Gastroesophageal sphincter (tissue), 3 donors: ENCODE measurements at regions not wholly inside any gene's neighbourhood (a gene's known extent, or its start where the extent isn't known, plus 50 kb on each side); places are given as distances from the start of the nearest gene placed in this dataset.

Source experiments
- POLR2A ChIP-seq, 2 donors: fragments of 450-650 bp; IDR thresholded peaks; one replicate each; pipeline ENCODE4 v1.6.1; 2017; ENCODE audit warnings: antibody characterized with exemption in 2 of 2, mild to moderate bottlenecking in 2 of 2, moderate library complexity in 1 of 2
- POLR2AphosphoS5 ChIP-seq: sonication (generic); formaldehyde crosslinking; IDR thresholded peaks from one replicate; pipeline ENCODE4 v1.6.1; 2017; ENCODE audit warnings: antibody characterized with exemption
- TF ChIP-seq, protein P1 (sequence below), 4 experiments: fragments of 200-600 bp in 2 of 4; fragments of 450-650 bp in 2 of 4; sonication (generic) in 1 of 4; IDR thresholded peaks; one replicate each; pipeline ENCODE4 v1.5.1; 2017 to 2019; ENCODE audit warnings: antibody characterized with exemption in 4 of 4, mild to moderate bottlenecking in 2 of 4, moderate library complexity in 2 of 4

DNA sequence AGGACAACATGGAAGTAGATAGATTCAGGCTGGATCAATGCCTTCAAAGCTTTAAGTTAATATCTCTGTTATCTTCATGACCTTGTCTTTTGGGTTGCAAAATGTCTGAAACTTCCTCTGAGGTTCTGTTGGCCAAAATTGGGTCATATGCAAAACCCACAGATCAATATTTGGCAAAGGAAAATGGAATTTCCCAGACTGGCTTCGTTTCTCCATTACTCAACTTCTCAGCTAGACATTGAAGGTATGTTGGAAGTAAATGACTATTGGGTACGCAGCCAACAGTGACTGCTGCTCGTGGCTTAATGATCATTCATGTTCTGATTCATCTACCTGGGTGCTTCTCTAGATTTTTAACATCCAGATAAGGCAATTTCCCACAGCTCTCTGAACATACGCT, 675.4 kb upstream of the SGO1 start:
- TF ChIP-seq, protein P1, sequence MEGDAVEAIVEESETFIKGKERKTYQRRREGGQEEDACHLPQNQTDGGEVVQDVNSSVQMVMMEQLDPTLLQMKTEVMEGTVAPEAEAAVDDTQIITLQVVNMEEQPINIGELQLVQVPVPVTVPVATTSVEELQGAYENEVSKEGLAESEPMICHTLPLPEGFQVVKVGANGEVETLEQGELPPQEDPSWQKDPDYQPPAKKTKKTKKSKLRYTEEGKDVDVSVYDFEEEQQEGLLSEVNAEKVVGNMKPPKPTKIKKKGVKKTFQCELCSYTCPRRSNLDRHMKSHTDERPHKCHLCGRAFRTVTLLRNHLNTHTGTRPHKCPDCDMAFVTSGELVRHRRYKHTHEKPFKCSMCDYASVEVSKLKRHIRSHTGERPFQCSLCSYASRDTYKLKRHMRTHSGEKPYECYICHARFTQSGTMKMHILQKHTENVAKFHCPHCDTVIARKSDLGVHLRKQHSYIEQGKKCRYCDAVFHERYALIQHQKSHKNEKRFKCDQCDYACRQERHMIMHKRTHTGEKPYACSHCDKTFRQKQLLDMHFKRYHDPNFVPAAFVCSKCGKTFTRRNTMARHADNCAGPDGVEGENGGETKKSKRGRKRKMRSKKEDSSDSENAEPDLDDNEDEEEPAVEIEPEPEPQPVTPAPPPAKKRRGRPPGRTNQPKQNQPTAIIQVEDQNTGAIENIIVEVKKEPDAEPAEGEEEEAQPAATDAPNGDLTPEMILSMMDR (IDR thresholded peaks at IDR 0.05), result no peak
- TF ChIP-seq POLR2AphosphoS5 (no peak), POLR2A (IDR thresholded peaks at IDR 0.05) (no peak)
